ENCODE measurements at regions not wholly inside any gene's neighbourhood (a gene's known extent, or its start where the extent isn't known, plus 50 kb on each side); places are given as distances from the start of the nearest gene placed in this dataset.

DNA sequence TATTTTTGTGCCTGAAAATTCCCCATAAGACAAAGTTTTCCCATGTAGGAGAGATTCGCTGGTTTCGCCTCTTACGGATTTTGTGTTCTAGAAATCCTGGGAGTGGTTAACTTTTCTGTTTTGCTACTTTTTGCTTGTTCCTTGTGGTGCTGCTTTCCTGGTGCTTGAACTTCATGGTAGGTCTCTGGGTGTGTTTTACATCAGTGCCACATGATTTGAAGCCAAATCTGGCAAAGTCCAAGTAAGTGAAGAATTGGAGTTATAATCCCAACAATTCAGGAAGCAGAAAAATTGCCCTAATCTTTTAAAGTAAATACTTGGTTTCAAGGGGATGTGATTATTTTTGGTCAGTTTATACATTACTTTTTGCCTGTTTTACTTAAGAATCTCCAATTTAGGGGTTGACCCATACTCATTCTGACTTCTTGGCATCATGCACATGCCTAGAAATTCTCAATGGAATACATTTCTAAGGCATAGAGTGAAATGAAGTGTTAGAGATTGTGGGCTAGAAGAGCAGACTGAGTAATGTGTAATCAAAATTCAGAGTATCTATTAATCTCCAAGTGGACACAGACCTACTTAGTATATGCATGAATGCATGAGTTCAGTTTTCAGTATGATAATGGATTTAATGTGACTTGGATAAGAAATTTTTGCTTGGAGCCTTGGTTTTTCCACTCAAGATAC, 189.7 kb downstream of the CSNK1G3 start:
- peaks cover 0 to 9% (median 7%) of the 10 kb centered on the region in 3 experiments; a peak in 6 of 7 replicates for H3K36me3 Mint-ChIP-seq (ENCODE audit: insufficient read depth in 1 of 3, low read depth in 3 of 3)
- no peak overlapping the region for H3K27ac Mint-ChIP-seq
- DNase-seq: no peak
- H3K23ac ChIP-seq (ENCODE audit: insufficient read length, low read depth, low read length): no peak overlapping the region
- no peak overlapping the region for H3K14ac ChIP-seq (ENCODE audit: insufficient read depth, low read length)
- no peaks in the 10 kb centered on the region for H3K4me1 ChIP-seq (ENCODE audit: insufficient read depth, low read length)
- H2AFZ ChIP-seq (ENCODE audit: low read length): no peak overlapping the region
- no peaks in the 10 kb centered on the region for H3K27me3 Mint-ChIP-seq (ENCODE audit: low read depth)
- no CpG with 5 or more reads among the region's 3 CpGs for WGBS (ENCODE audit: extremely low coverage, insufficient read length, low lambda C conversion rate)
- H2BK12ac ChIP-seq (ENCODE audit: insufficient read length, low read depth, low read length): no peak overlapping the region
- H3K4me2 ChIP-seq (ENCODE audit: insufficient read depth, insufficient read length, low read length): no peak overlapping the region
- H3K4ac ChIP-seq (ENCODE audit: low read depth, low read length): no peak overlapping the region
- H3K27me3 ChIP-seq (ENCODE audit: insufficient read depth, low read length): no peaks in the 10 kb centered on the region
- H3K4me3 Mint-ChIP-seq: no peak overlapping the region
- no peak overlapping the region for H2BK15ac ChIP-seq (ENCODE audit: low read depth, low read length)
- H3K56ac ChIP-seq (ENCODE audit: insufficient read length, low read depth, low read length): no peak overlapping the region
- H3K23me2 ChIP-seq (ENCODE audit: insufficient read length, low read depth, low read length, poor library complexity, severe bottlenecking): no peaks in the 10 kb centered on the region
- no peaks in the 10 kb centered on the region for H3K79me2 ChIP-seq (ENCODE audit: insufficient read depth, low read length)
- no peaks in the 10 kb centered on the region for H3K9me3 ChIP-seq (ENCODE audit: control insufficient read depth, low read depth, low read length)
- H3K9me3 Mint-ChIP-seq: peaks cover 7 to 11% of the 10 kb centered on the region in 2 experiments; a peak in 3 of 5 replicates
- H4K8ac ChIP-seq (replicated peaks; ENCODE audit: insufficient read length, low read depth, low read length): no peak overlapping the region
- H2BK120ac ChIP-seq (ENCODE audit: low read depth, low read length, poor library complexity, severe bottlenecking): no peak overlapping the region
- H2BK5ac ChIP-seq (ENCODE audit: insufficient read length, low read length): no peak overlapping the region
- no peak overlapping the region for H3K9ac ChIP-seq (ENCODE audit: extremely low read depth, insufficient read length, low read length)
- no peaks in the 10 kb centered on the region for H4K20me1 ChIP-seq (ENCODE audit: control insufficient read depth, insufficient read depth, insufficient read length)
- TF ChIP-seq, protein P1, sequence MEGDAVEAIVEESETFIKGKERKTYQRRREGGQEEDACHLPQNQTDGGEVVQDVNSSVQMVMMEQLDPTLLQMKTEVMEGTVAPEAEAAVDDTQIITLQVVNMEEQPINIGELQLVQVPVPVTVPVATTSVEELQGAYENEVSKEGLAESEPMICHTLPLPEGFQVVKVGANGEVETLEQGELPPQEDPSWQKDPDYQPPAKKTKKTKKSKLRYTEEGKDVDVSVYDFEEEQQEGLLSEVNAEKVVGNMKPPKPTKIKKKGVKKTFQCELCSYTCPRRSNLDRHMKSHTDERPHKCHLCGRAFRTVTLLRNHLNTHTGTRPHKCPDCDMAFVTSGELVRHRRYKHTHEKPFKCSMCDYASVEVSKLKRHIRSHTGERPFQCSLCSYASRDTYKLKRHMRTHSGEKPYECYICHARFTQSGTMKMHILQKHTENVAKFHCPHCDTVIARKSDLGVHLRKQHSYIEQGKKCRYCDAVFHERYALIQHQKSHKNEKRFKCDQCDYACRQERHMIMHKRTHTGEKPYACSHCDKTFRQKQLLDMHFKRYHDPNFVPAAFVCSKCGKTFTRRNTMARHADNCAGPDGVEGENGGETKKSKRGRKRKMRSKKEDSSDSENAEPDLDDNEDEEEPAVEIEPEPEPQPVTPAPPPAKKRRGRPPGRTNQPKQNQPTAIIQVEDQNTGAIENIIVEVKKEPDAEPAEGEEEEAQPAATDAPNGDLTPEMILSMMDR (conservative IDR thresholded peaks at IDR 0.05): no peak
- H2AK5ac ChIP-seq (ENCODE audit: insufficient read length, low read length): no peak overlapping the region
- H3K18ac ChIP-seq (ENCODE audit: insufficient read length, low read depth, low read length): no peak overlapping the region
- H3T11ph ChIP-seq (ENCODE audit: low read length): no peak overlapping the region
- H3K4me1 Mint-ChIP-seq: no peaks in the 10 kb centered on the region
- H3K79me1 ChIP-seq (ENCODE audit: insufficient read depth, low read depth, low read length, poor library complexity, severe bottlenecking): no peaks in the 10 kb centered on the region
- no peak overlapping the region for H3K27ac ChIP-seq (ENCODE audit: insufficient read length, low read depth, low read length)
- H4K5ac ChIP-seq (ENCODE audit: insufficient read length, low read depth, low read length): no peak overlapping the region
- no peak overlapping the region for H4K91ac ChIP-seq (ENCODE audit: insufficient read length, low read depth, low read length)
- H2BK20ac ChIP-seq (ENCODE audit: low read depth, low read length, poor library complexity, severe bottlenecking): no peak overlapping the region
